IPS DF 6.9 (cell line): ENCODE measurements at regions not wholly inside any gene's neighbourhood (a gene's known extent, or its start where the extent isn't known, plus 50 kb on each side); places are given as distances from the start of the nearest gene placed in this dataset.

ENCODE experiments used
- DNase-seq: peaks from one replicate; pipeline ENCODE4 v3.0.0-alpha.2; 2013; ENCODE audit warnings: low read depth, low spot score
- H3K27ac ChIP-seq: one replicate; pipeline ENCODE4 v1.5.1; 2013; ENCODE audit warnings: low read length, control low read depth
- H3K27me3 ChIP-seq: 2 replicates; pipeline ENCODE4 v1.6.1; 2013; ENCODE audit warnings: mild to moderate bottlenecking, low read length; ENCODE audit not compliant: control insufficient read depth, insufficient read depth
- H3K36me3 ChIP-seq: 2 replicates; pipeline ENCODE4 v1.6.1; 2013; ENCODE audit warnings: low read length; ENCODE audit not compliant: control insufficient read depth, insufficient read depth
- H3K4me1 ChIP-seq: 2 replicates; pipeline ENCODE4 v1.6.1; 2013; ENCODE audit warnings: low read length; ENCODE audit not compliant: control insufficient read depth, insufficient read depth
- H3K4me3 ChIP-seq: 2 replicates; pipeline ENCODE4 v1.5.1; 2013; ENCODE audit warnings: mild to moderate bottlenecking, low read length
- H3K9me3 ChIP-seq: 2 replicates; pipeline ENCODE4 v1.6.1; 2013; ENCODE audit warnings: low read length, inconsistent platforms; ENCODE audit not compliant: control insufficient read depth, insufficient read depth
- WGBS: extraction: QIAGEN DNeasy Blood & Tissue Kit; methylation state at CpG from one replicate; pipeline ENCODE4 v1.1.7; 2013; ENCODE audit warnings: mixed read lengths, missing lambda C conversion rate; ENCODE audit not compliant: insufficient read length, insufficient coverage; 5-methylcytosine and 5-hydroxymethylcytosine counted together

DNA sequence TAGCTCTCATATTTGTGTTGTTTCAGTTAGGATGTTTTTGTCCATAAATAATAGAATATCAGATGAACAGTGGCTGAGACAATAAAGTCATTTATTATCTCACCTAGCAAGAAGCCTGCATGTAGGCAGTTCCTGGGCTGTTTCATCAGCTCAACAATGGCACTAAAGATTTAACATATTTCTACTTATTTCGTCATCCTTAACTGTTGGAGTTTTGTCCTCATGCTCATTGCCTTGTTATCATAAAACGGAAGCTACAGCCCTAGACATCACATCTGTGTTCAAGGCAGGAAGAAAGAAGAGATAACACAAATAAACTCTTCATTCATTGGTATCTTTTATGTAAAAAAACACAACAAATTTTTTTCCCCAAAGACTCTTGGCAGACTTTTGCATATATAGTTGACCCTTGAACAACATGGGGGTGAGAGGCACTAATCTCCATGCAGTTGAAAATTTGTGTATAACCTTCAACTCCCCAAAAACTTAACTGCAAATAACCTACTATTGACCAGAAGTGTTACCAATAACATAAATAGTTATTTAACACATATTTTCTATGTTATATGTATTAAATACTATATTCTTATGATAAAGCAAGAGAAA, 277.2 kb upstream of the ADRA1B start:
- no peak overlapping the region for H3K27ac ChIP-seq
- no CpG with 5 or more reads among the region's 2 CpGs for WGBS
- H3K27me3 ChIP-seq = no peaks in the 10 kb centered on the region
- no peak overlapping the region for H3K4me3 ChIP-seq
- no peaks in the 10 kb centered on the region for H3K36me3 ChIP-seq
- DNase-seq = no peak
- no peaks in the 10 kb centered on the region; the same call in 1 of the 2 replicates for H3K4me1 ChIP-seq
- H3K9me3 ChIP-seq = no peaks in the 10 kb centered on the region

- no CpG with 5 or more reads among the region's 3 CpGs for WGBS
- Histone ChIP-seq H3K9me3 (no peaks in the 10 kb centered on the region), H3K36me3 (no peaks in the 10 kb centered on the region), H3K27ac (no peak overlapping the region), H3K4me3 (no peak overlapping the region), H3K4me1 (no peaks in the 10 kb centered on the region; the same call in 1 of the 2 replicates), H3K27me3 (no peaks in the 10 kb centered on the region)
- DNase-seq = no peak
Observed at GRCh38 chr5:159639590-159639989, 276.7 kb upstream of the ADRA1B start.

DNA sequence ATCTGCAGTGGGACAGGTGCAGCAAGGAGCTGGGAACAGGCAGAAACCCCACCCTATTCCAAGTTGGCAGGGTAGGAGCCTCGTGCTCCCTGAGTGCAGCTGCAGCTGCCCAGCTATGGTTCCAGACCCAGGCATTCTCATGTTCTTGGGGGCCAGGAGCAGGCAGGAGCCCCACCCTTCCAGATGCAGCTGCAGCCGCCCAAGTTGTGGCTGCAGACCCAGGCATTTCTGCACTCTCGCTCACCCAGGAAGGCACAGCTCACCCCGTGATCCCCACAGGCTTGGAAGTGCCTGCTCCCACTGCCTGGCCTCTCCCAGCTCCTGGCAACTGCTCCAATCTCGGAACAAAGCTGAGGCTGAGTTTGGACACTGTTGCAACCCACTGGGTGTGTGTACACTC, 275.8 kb upstream of the ADRA1B start:
- no peak overlapping the region for H3K27ac ChIP-seq

GRCh38 chr5:159640921-159641320, 275.4 kb upstream of the ADRA1B start:
- WGBS = no CpG with 5 or more reads among the region's 5 CpGs
- Histone ChIP-seq H3K27me3 (no peaks in the 10 kb centered on the region), H3K27ac (no peak overlapping the region), H3K4me1 (no peaks in the 10 kb centered on the region; the same call in 1 of the 2 replicates), H3K9me3 (no peaks in the 10 kb centered on the region), H3K4me3 (no peak overlapping the region), H3K36me3 (no peaks in the 10 kb centered on the region)
- DNase-seq = no peak

More for the DNA sequence above, 275.8 kb upstream of the ADRA1B start:
- no peaks in the 10 kb centered on the region; the same call in 1 of the 2 replicates for H3K4me1 ChIP-seq
- H3K4me3 ChIP-seq = no peak overlapping the region
- WGBS = no CpG with 5 or more reads among the region's 5 CpGs
- no peaks in the 10 kb centered on the region for H3K36me3 ChIP-seq
- no peaks in the 10 kb centered on the region for H3K27me3 ChIP-seq
- DNase-seq = no peak
- no peaks in the 10 kb centered on the region for H3K9me3 ChIP-seq

GRCh38 chr5:159641371-159642039, 274.8 kb upstream of the ADRA1B start:
- WGBS = no CpG with 5 or more reads among the region's 7 CpGs
- H3K27ac ChIP-seq = no peak overlapping the region
- H3K36me3 ChIP-seq = no peaks in the 10 kb centered on the region
- H3K4me1 ChIP-seq = no peaks in the 10 kb centered on the region; the same call in 1 of the 2 replicates
- H3K27me3 ChIP-seq = no peaks in the 10 kb centered on the region
- H3K9me3 ChIP-seq = no peaks in the 10 kb centered on the region
- H3K4me3 ChIP-seq = no peak overlapping the region
- no peak for DNase-seq

- no peaks in the 10 kb centered on the region for H3K9me3 ChIP-seq
- no peak overlapping the region for H3K27ac ChIP-seq
- H3K4me1 ChIP-seq = no peaks in the 10 kb centered on the region; the same call in 1 of the 2 replicates
- no peaks in the 10 kb centered on the region for H3K27me3 ChIP-seq
- DNase-seq = no peak
- no peak overlapping the region for H3K4me3 ChIP-seq
- WGBS = no CpG with 5 or more reads among the region's 2 CpGs
- H3K36me3 ChIP-seq = no peaks in the 10 kb centered on the region
Observed at GRCh38 chr5:159642379-159642778, 273.9 kb upstream of the ADRA1B start.

- Histone ChIP-seq H3K4me3 (no peak overlapping the region), H3K9me3 (no peaks in the 10 kb centered on the region), H3K4me1 (no peaks in the 10 kb centered on the region; the same call in 1 of the 2 replicates), H3K27ac (no peak overlapping the region), H3K27me3 (no peaks in the 10 kb centered on the region), H3K36me3 (no peaks in the 10 kb centered on the region)
- no CpG with 5 or more reads among the region's 1 CpG for WGBS
- no peak for DNase-seq
Observed at GRCh38 chr5:159644053-159644452, 272.2 kb upstream of the ADRA1B start.

DNA sequence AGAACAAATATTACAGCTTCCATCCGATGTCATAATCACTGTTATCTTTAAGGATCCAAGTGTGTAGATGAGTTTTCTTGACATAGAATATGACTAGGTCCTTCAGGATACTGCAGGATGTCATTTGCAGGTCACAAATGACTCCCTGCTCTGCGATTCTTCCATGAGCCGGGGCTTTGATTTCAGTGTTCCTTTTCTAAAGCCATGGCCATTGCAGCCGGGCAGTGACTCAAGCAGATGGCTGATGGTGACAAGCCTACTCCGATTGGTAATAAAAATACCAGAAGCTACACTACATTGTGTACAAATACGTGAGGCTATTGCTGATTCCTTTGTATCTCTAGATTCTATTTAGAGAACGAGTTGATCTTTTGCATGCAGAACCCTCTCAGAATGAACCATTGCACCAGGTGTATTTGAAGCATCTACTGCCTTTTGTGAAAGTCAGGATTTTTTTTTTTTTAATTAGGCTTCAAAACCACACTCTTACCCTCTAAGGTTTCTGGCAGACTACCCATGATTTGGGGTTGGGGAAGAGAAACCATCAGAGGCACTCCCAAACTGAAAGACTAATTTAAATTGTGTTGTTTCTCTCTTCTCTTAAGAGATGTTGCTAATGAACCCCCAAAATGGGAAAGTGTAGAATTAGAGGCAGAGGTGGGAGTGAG, 271.0 kb upstream of the ADRA1B start:
- no peaks in the 10 kb centered on the region for H3K9me3 ChIP-seq
- DNase-seq = no peak
- H3K27ac ChIP-seq = no peak overlapping the region
- H3K36me3 ChIP-seq = no peaks in the 10 kb centered on the region
- no peaks in the 10 kb centered on the region for H3K27me3 ChIP-seq
- H3K4me3 ChIP-seq = no peak overlapping the region
- WGBS = no CpG with 5 or more reads among the region's 7 CpGs
- H3K4me1 ChIP-seq = no peaks in the 10 kb centered on the region; the same call in 1 of the 2 replicates

GRCh38 chr5:159650803-159651202, 265.5 kb upstream of the ADRA1B start:
- Histone ChIP-seq H3K27ac (no peak overlapping the region), H3K36me3 (no peaks in the 10 kb centered on the region), H3K4me3 (no peak overlapping the region), H3K27me3 (no peaks in the 10 kb centered on the region), H3K4me1 (no peaks in the 10 kb centered on the region), H3K9me3 (no peaks in the 10 kb centered on the region)
- no CpG with 5 or more reads among the region's 2 CpGs for WGBS
- no peak for DNase-seq

DNA sequence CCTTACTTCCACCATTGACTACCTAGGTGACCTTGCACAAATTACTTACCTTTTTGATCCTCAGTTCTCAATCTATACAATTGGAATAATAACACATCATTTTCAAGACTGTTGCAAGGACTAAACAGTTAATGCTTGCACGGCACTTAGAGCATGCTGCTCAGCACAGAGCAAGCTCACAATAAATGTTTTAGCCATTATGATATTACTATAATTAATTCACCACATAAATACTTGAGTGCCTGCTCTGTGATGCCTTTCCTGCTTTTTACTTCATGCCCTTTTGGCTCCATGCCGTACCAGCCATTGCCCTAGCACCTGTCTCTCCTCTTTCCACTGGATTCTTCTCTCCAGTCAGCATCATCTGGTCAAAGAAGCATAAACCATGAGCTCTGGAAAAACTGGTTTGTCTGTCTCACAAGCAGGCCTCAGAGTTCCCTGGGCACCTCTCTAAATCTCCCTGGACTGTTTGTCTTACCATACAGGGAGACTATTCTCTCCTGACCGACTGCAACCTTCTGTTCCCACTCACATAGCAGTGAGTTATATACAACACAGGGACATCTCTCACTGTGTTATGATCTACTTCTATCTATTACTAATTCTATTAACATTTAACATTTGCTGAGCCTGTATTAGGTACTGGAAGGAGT, 260.4 kb upstream of the ADRA1B start:
- no peak overlapping the region for H3K4me3 ChIP-seq
- no peak for DNase-seq
- H3K4me1 ChIP-seq = no peaks in the 10 kb centered on the region
- no peaks in the 10 kb centered on the region for H3K9me3 ChIP-seq
- no peak overlapping the region for H3K27ac ChIP-seq
- H3K36me3 ChIP-seq = no peaks in the 10 kb centered on the region
- WGBS = no CpG with 5 or more reads among the region's 3 CpGs
- H3K27me3 ChIP-seq = no peaks in the 10 kb centered on the region
